Activated CD4-positive, alpha-beta T cell treated with anti-CD3 and anti-CD28 coated beads, Interleukin-10, Interleukin-2, amounts not matched to agents 100 ng/mL and 50 ng/mL, durations not matched to agents 16 hours and 8 hours (primary cell): ENCODE measurements at regions not wholly inside any gene's neighbourhood (a gene's known extent, or its start where the extent isn't known, plus 50 kb on each side); places are given as distances from the start of the nearest gene placed in this dataset.
A peak's percentile ranks its signal among the peaks of the same experiment; 100 is the strongest.
"Not testable (repeated sequence)": the region's sequence is repeated elsewhere in the genome, so short reads cannot be mapped to it uniquely, and the experiment has no call there.

Experiments used
- DNase-seq: peaks from one replicate; pipeline ENCODE4 v3.0.0-alpha.2; 2020

DNA sequence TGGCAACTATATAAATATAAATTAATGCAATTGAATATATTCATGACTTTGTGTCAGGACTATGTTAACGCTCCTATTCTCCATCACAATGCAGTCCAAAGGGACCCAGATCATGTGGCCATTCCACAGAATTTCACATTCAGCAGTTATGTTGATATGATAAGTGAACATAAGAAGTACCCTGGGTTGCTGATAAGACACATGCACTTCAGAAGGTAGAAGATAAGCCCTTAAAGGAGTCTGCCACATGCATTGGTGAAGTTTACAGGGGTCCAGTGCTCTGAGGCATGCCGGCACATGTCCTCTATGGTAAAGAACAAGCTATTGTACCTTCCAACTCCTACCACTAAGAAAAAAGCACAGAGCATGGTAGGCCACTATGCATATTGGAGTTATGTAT, 76.4 kb downstream of the PHAX start:
- DNase-seq: no peak

DNA sequence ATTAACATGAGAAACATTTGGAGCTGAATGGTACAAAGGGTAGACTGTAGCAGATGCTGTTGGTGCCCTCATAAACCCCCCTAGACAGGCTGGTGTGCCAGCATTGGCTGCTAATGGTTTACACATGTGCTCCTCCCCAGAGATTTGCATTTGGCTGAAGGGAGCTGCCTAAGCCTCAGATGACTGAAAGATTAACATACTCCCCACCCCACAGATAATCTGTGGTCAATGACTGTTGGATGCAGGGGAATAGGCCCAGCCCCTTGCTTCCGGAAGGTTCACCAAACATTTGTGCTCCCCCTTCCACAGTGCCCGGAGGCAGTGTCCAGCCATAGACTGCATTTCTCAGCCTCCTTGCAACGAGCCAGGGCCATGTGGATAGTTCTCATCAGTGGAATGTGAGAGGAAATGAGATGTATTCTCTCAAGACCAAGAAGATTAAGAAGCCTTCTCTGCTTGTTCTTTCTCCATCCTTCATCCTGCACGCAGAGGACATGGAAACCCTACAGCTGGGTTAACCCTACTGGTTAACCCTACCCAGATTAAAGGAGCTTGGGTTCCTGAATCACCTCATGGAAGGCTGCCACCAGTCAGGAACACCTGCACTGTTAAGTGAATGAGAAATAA, 79.6 kb downstream of the PHAX start:
- DNase-seq: peak; percentile 9

DNA sequence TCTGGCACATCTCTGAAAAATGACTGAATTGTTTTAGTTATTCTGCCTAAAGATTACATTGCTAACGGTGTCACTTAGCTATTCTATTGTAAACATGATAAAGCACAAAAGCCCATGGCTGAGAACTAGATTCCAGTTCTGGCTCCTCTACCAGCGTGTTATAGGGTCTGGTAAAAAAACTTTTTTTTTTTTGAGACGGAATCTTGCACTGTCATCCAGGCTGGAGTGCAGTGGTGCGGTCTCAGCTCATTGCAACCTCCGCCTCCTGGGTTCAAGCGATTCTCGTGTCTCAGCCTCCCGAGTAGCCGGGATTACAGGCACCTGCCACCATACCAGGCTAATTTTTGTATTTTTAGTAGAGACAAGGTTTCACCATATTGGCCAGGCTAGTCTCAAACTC, 80.6 kb downstream of the PHAX start:
- DNase-seq: not testable (repeated sequence)

DNA sequence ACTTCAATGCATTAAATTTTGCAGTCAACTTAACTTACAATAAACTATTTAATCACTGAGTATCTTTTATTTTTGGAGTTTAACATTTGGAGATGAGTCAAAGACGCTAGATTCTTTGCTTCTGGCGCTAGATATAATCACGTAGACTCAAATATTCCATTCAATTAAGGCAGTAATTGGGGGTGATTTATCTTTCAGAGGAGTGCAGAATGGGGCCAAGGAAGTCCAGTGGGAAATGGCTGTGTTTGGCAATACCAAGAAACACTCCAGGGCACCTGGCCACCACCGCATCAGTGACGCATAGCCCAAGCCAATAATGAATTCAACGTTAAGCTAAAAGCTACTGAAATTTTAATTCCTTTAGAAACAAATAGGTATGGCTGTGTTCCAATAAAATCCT, 81.2 kb downstream of the PHAX start:
- DNase-seq: no peak

DNA sequence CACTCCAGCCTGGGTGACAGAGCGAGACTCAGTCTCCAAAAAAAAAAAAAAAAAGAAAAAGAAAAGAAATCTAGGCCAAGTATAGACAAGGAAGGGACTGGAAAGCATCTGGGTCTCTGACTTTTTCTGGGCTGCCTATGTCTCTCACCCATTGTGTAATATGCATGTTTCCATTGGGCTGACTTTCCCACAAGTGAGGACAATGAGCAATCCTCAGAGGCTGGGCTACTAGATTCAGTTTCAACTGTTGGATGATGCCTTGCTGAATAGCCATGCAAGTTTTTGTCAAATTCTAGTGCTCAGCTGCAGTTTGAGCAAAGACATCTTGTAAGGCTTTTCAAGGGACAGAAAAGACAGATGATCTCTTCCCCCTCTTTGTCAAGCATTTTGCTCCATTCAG, 82.1 kb downstream of the PHAX start:
- DNase-seq: no peak

DNA sequence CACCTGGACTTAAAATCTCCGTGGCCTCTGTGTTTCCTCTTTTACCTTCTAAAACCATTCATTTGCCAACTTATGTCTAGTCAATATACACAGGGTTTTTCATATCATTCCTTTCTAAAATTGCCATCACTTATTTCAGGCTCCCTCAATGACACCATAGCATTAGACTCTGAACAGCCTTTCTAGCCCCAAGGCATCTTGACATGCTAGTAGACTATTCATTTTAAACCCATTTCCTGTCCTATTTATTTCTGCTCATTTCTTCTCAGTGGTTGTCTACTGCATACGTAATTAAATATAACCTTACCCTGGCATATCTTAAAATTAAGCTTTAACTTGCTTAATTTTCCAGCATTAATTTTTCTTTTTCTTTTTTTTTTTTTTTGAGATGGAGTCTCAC, 83.2 kb downstream of the PHAX start:
- DNase-seq: no peak

DNA sequence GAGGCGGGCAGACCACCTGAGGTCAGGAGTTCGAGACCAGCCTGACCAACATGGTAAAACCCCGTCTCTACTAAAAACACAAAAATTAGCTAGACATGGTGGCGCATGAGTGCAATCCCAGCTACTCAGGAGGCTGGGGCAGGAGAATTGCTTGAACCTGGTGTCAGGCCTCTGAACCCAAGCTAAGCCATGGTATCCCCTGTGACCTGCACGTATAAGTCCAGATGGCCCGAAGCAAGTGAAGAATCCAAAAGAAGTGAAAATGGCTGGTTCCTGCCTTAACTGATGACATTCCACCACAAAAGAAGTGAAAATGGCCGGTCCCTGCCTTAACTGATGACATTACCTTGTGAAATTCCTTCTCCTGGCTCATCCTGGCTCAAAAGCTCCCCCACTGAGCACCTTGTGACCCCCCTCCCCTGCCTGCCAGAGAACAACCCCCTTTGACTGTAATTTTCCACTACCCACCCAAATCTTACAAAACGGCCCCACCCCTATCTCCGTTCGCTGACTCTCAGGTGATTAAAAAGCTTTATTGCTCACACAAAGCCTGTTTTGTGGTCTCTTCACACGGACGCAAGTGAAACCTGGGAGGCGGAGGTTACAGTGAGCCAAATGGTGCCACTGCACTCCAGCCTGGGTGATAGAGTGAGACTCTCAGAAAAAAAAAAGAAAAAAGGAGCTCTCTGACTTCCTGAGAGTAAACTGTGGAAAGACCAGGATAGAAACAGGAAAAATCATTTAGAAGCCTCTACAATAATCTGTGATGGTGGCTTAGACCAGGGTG, 84.1 kb downstream of the PHAX start:
- DNase-seq: peak; percentile 61

DNA sequence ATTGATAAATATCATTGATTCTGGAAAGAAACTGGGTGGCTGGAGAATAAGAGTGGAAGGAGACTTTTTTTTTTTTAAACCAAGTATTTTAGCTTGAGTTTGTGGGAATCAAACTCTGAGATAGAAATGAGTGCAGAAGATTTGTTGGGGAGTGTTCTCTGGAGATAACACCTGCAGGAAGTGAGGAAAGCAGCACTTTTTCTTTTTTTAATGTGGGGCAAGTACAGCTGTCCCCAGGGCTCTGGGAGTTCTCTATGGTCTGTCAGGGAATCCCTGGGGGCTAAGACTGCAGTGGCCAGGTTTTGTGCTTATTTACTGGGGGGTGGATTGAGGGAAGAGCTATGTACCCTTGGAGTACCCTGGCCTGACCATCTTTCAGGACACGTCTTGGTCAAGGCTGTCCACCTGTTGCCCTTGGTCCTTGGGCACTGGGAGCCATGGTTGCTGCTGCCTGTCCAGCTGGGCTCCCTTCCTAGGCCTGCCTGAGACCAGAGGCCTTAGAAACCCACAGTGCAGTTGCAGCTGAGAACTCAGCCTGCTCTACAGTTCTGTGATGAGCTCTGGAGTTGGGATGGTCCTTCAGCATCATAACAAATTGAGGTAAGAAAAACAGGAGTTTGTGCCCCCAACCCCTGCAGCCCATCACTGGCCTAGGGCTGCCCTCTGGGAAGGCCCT, 85.8 kb downstream of the PHAX start:
- DNase-seq: no peak

DNA sequence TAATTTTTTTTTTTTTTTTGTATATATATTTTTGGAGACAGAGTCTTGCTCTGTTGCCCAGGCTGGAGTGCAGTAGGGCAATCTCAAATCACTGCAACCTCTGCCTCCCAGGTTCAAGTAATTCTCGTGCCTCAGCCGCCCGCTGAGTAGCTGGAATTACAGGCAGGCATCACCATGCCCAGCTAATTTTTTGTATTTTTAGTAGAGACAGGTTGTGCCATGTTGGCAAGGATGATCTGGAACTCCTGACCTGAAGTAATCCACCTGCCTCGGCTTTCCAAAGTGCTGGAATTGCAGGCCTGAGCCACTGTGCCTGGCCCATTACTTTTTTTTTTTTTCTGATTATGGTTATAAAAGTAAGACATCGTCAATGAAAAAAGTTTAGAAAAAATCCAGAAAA, 84.0 kb upstream of the LMNB1 start:
- no peak for DNase-seq

DNA sequence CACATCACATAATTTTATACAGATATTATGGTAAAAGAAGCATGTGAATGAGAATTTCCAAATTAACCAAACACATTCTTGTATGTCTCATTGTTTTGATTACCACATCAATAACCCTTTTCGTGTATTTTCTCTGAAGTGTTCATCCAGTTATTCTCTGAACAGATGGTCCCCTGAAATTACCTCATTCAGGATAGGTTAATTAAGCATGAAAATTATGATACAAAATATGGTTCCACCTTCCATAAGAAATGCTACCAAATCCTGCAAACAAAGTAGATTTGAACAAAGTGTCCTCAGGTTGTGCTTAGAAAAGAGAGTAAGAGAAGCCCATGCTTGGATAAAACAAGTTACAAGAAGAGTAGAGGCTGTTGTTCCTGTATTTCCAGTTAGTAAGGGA, 83.1 kb upstream of the LMNB1 start:
- DNase-seq: no peak

DNA sequence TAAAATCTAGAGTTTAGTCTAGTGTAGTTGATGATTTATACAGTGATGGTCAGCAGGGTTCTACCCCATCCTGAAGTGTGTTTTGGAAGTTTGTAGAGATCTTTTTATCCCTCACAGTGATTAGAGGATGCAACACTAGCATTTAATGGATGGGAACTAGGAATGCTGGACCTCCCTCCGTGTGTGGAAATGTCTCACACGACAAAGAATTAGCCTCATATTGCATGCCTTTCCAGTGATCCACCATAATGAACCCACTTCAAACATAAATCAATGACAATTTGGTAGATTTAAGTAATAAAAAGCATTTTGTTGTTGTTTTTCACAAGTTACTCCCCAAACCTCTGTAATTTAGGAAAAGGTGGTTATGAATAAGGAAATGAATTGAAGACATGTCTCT, 82.5 kb upstream of the LMNB1 start:
- no peak for DNase-seq

DNA sequence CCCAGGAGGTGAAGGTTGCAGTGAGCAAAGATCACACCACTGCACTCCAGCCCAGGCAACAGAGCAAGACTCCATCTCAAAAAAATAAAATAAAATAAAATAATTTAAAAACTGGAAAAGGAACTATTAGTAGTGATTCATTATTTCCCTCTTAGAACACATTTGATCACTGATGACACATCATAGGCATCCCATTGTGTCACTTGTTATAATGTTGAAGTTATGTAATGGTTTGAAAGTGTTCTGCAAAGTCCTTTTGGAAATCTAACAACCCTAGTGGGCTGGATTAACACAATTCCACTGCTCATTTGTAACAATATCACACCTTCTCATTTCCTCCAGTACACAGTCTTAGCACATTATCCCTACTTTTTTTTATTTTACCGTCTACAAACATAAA, 81.8 kb upstream of the LMNB1 start:
- DNase-seq: no peak

DNA sequence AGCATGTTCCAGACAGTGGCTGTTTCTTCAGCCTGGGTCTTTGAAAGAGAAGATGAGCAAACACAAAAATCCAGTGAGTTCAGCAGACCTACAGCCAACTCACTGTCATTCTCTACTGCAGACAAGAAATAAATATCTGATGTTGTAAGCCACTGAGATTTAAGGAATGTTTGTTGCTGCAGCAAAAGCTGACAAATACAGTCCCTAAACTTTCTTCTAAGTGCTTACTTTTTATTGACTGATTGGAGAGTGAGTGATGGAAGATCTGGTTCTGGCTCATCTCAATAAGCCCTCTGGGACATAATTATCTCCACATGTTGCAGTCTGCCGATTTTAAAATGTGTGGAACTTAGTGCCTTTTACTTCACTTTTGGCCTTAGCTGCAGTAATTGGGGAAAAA, 69.9 kb upstream of the LMNB1 start:
- no peak for DNase-seq

DNA sequence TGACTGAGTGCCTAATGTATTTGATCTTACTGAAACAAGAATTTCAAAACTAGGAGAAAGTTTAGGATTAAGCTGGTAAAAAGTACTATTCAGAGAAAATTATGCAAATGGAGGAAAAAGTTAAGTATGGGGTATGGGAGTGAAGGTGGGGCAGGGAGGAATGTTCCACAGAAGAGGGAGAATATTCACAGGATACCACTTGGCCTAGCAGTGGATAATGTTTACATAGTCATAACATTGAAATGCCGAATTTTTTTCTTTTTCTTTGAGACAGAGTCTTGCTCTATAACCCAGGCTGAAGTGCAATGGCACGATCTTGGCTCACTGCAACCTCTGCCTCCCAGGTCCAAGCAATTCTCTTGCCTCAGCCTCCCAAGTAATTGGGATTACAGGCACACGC, 61.2 kb upstream of the LMNB1 start:
- no peak for DNase-seq

DNA sequence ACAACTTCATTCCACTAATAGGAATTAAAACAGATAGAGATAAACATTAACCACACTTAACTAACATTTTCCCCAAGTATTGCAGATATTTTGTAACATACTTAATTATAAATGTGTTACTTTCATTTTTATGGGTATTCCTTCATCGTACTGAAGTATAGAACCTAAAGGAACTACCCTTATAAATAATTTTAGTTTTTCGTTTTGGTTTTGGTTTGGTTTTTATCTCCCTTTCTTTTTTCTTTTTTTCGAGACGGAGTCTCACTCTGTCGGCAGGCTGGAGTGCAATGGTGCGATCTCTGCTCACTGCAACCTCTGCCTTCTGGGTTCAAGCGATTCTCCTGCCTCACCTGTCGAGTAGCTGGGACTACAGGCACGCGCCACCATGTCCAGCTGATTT, 60.1 kb upstream of the LMNB1 start:
- DNase-seq: no peak

DNA sequence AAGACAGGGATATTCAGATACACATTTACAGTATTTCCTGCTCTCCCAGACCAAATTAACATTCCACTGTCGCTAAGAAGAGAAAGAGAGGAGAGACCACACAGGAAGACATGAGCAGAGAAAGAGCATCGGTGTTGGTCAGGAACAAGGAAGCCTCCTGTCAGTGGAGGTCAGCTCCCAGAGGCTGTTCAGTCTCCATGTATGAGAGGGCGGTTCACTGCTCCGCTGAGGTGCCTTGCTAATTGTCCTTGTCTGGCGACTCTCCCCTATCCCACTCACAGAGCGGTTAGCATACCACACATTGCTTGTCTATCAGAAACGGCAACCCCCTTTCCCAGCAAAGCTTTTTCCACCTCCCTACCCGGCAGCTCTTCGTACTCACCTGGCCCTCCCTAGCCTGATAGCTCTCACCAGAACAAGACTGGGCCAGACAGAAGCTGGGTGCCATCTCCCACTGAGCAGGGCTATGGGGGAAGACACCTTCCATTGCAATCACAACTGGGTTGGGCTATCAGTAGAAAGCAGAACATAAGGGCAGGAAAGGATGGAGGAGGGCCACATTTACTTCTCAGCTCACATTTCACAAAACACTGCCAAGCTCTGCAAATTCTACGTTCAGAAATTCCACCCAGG, 58.6 kb upstream of the LMNB1 start:
- DNase-seq: no peak

DNA sequence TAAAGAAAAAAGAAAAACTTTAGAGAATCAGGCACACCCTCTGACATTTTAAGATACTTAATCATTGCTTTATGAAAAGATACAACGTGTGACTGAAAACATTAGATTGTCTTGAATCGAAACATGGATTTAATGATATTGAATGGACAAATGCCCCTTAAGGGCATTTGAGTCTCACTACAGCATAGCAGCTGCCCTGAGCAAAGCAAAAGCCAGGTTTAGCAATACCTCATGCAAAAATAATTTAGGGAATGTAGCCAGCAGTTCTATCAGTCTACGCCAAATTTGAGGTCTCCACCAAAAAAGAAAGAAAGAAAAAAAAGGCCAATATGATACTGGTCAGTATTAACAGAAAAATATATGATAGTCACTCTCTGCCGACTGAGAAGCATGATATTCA, 56.6 kb upstream of the LMNB1 start:
- no peak for DNase-seq

DNA sequence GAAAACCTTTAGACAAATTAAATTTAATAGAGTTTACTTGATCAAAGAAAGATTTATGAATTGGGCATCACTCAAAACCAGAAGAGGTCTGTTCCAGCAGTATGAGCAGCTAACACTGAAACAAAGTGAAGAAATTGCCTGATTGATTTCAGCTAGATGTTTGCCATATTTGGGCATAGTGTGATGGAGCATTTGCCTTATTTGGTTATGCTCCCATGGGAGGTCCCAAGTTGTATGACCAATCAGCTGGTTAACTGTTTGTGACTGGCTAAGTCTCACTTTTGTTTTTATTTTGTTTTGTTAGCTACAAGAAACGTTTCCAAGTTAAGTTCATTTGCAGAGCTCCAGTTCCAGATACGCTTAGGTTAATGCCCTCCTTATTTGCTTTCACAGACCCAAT, 53.3 kb upstream of the LMNB1 start:
- DNase-seq: no peak
